Activated naive CD8-positive, alpha-beta T cell treated with anti-CD3 and anti-CD28 coated beads for 36 hours (primary cell): ENCODE measurements at regions not wholly inside any gene's neighbourhood (a gene's known extent, or its start where the extent isn't known, plus 50 kb on each side); places are given as distances from the start of the nearest gene placed in this dataset.

ENCODE experiments used
- DNase-seq: peaks from one replicate; pipeline ENCODE4 v3.0.0; 2021
- H3K27ac Mint-ChIP-seq: one replicate; pipeline ENCODE4 v1.8.0; 2022; ENCODE audit warnings: mild to moderate bottlenecking, moderate library complexity, mixed read lengths
- H3K27me3 Mint-ChIP-seq: one replicate; pipeline ENCODE4 v1.8.0; 2022; ENCODE audit warnings: mild to moderate bottlenecking, mixed read lengths
- H3K36me3 Mint-ChIP-seq: one replicate; pipeline ENCODE4 v1.8.0; 2021; ENCODE audit warnings: mild to moderate bottlenecking, mixed read lengths
- H3K4me1 Mint-ChIP-seq: one replicate; pipeline ENCODE4 v1.8.0; 2021; ENCODE audit warnings: mixed read lengths
- H3K4me3 Mint-ChIP-seq: one replicate; pipeline ENCODE4 v1.8.0; 2022; ENCODE audit warnings: mild to moderate bottlenecking, moderate library complexity, mixed read lengths
- H3K9me3 Mint-ChIP-seq: one replicate; pipeline ENCODE4 v1.8.0; 2022; ENCODE audit warnings: mixed read lengths

- no peak overlapping the region for H3K4me3 Mint-ChIP-seq
- no peaks in the 10 kb centered on the region for H3K4me1 Mint-ChIP-seq
- no peaks in the 10 kb centered on the region for H3K9me3 Mint-ChIP-seq
- no peak overlapping the region for H3K27ac Mint-ChIP-seq
- DNase-seq, result no peak
- peaks cover 4% of the 10 kb centered on the region for H3K27me3 Mint-ChIP-seq
- no peaks in the 10 kb centered on the region for H3K36me3 Mint-ChIP-seq
Observed at GRCh38 chr9:118109542-118109941, 405.3 kb downstream of the TLR4 start.

GRCh38 chr9:118121361-118121760 lies 417.2 kb downstream of the TLR4 start:
- H3K36me3 Mint-ChIP-seq, result no peaks in the 10 kb centered on the region
- no peak overlapping the region for H3K4me3 Mint-ChIP-seq
- no peak overlapping the region for H3K27ac Mint-ChIP-seq
- no peaks in the 10 kb centered on the region for H3K27me3 Mint-ChIP-seq
- peaks cover 2% of the 10 kb centered on the region for H3K9me3 Mint-ChIP-seq
- no peaks in the 10 kb centered on the region for H3K4me1 Mint-ChIP-seq
- DNase-seq, result no peak

- Mint-ChIP-seq H3K36me3 (no peaks in the 10 kb centered on the region), H3K27me3 (no peaks in the 10 kb centered on the region), H3K4me1 (no peaks in the 10 kb centered on the region), H3K27ac (no peak overlapping the region), H3K9me3 (peaks cover 3% of the 10 kb centered on the region), H3K4me3 (no peak overlapping the region)
- no peak for DNase-seq
Observed at GRCh38 chr9:118128313-118128712, 424.1 kb downstream of the TLR4 start.

- DNase-seq, result no peak
- H3K4me3 Mint-ChIP-seq, result no peak overlapping the region
- no peak overlapping the region for H3K27ac Mint-ChIP-seq
- H3K9me3 Mint-ChIP-seq, result peaks cover 3% of the 10 kb centered on the region
- no peaks in the 10 kb centered on the region for H3K36me3 Mint-ChIP-seq
- no peaks in the 10 kb centered on the region for H3K4me1 Mint-ChIP-seq
- no peaks in the 10 kb centered on the region for H3K27me3 Mint-ChIP-seq
Observed at GRCh38 chr9:118129541-118129940, 425.3 kb downstream of the TLR4 start.

- Mint-ChIP-seq H3K9me3 (no peaks in the 10 kb centered on the region), H3K36me3 (no peaks in the 10 kb centered on the region), H3K27ac (no peak overlapping the region), H3K4me3 (no peak overlapping the region), H3K27me3 (no peaks in the 10 kb centered on the region), H3K4me1 (no peaks in the 10 kb centered on the region)
- no peak for DNase-seq
Observed at GRCh38 chr9:118148990-118149389, 444.8 kb downstream of the TLR4 start.

GRCh38 chr9:118156846-118157245 lies 452.6 kb downstream of the TLR4 start:
- no peaks in the 10 kb centered on the region for H3K36me3 Mint-ChIP-seq
- H3K27ac Mint-ChIP-seq, result no peak overlapping the region
- H3K4me1 Mint-ChIP-seq, result no peaks in the 10 kb centered on the region
- H3K27me3 Mint-ChIP-seq, result no peaks in the 10 kb centered on the region
- peaks cover 2% of the 10 kb centered on the region for H3K9me3 Mint-ChIP-seq
- no peak overlapping the region for H3K4me3 Mint-ChIP-seq
- DNase-seq, result no peak

- no peak for DNase-seq
- no peaks in the 10 kb centered on the region for H3K36me3 Mint-ChIP-seq
- H3K27me3 Mint-ChIP-seq, result no peaks in the 10 kb centered on the region
- H3K27ac Mint-ChIP-seq, result no peak overlapping the region
- peaks cover 4% of the 10 kb centered on the region for H3K9me3 Mint-ChIP-seq
- H3K4me1 Mint-ChIP-seq, result no peaks in the 10 kb centered on the region
- no peak overlapping the region for H3K4me3 Mint-ChIP-seq
Observed at GRCh38 chr9:118162716-118163115, 458.5 kb downstream of the TLR4 start.

- DNase-seq, result no peak
- no peaks in the 10 kb centered on the region for H3K4me1 Mint-ChIP-seq
- H3K9me3 Mint-ChIP-seq, result peaks cover 4% of the 10 kb centered on the region
- H3K36me3 Mint-ChIP-seq, result no peaks in the 10 kb centered on the region
- no peak overlapping the region for H3K27ac Mint-ChIP-seq
- H3K27me3 Mint-ChIP-seq, result no peaks in the 10 kb centered on the region
- H3K4me3 Mint-ChIP-seq, result no peak overlapping the region
Observed at GRCh38 chr9:118163751-118164150, 459.5 kb downstream of the TLR4 start.

GRCh38 chr9:118165451-118165850 lies 461.2 kb downstream of the TLR4 start:
- H3K4me1 Mint-ChIP-seq, result no peaks in the 10 kb centered on the region
- H3K4me3 Mint-ChIP-seq, result no peak overlapping the region
- no peaks in the 10 kb centered on the region for H3K36me3 Mint-ChIP-seq
- no peak overlapping the region for H3K27ac Mint-ChIP-seq
- H3K9me3 Mint-ChIP-seq, result peaks cover 1% of the 10 kb centered on the region
- DNase-seq, result no peak
- no peaks in the 10 kb centered on the region for H3K27me3 Mint-ChIP-seq

GRCh38 chr9:118170032-118170955 lies 466.1 kb downstream of the TLR4 start:
- H3K27me3 Mint-ChIP-seq, result no peaks in the 10 kb centered on the region
- peaks cover 1% of the 10 kb centered on the region for H3K9me3 Mint-ChIP-seq
- H3K27ac Mint-ChIP-seq, result no peak overlapping the region
- H3K4me3 Mint-ChIP-seq, result no peak overlapping the region
- H3K4me1 Mint-ChIP-seq, result no peaks in the 10 kb centered on the region
- no peaks in the 10 kb centered on the region for H3K36me3 Mint-ChIP-seq
- no peak for DNase-seq

- no peak overlapping the region for H3K4me3 Mint-ChIP-seq
- no peaks in the 10 kb centered on the region for H3K36me3 Mint-ChIP-seq
- H3K27ac Mint-ChIP-seq, result no peak overlapping the region
- H3K9me3 Mint-ChIP-seq, result no peaks in the 10 kb centered on the region
- no peaks in the 10 kb centered on the region for H3K4me1 Mint-ChIP-seq
- no peaks in the 10 kb centered on the region for H3K27me3 Mint-ChIP-seq
- DNase-seq, result no peak
Observed at GRCh38 chr9:118177241-118177640, 473.0 kb downstream of the TLR4 start.

GRCh38 chr9:118183576-118183975 lies 479.4 kb downstream of the TLR4 start:
- no peak for DNase-seq
- no peaks in the 10 kb centered on the region for H3K9me3 Mint-ChIP-seq
- no peaks in the 10 kb centered on the region for H3K4me1 Mint-ChIP-seq
- H3K36me3 Mint-ChIP-seq, result no peaks in the 10 kb centered on the region
- no peak overlapping the region for H3K27ac Mint-ChIP-seq
- H3K27me3 Mint-ChIP-seq, result peaks cover 4% of the 10 kb centered on the region
- H3K4me3 Mint-ChIP-seq, result no peak overlapping the region

- no peak for DNase-seq
- Mint-ChIP-seq H3K27me3 (peaks cover 4% of the 10 kb centered on the region), H3K4me3 (no peak overlapping the region), H3K9me3 (peaks cover 3% of the 10 kb centered on the region), H3K4me1 (no peaks in the 10 kb centered on the region), H3K36me3 (no peaks in the 10 kb centered on the region), H3K27ac (no peak overlapping the region)
Observed at GRCh38 chr9:118187408-118187807, 483.2 kb downstream of the TLR4 start.

- Mint-ChIP-seq H3K9me3 (peaks cover 6% of the 10 kb centered on the region), H3K4me1 (no peaks in the 10 kb centered on the region), H3K27me3 (no peaks in the 10 kb centered on the region), H3K36me3 (no peaks in the 10 kb centered on the region), H3K27ac (no peak overlapping the region), H3K4me3 (no peak overlapping the region)
- no peak for DNase-seq
Observed at GRCh38 chr9:118189615-118190014, 485.4 kb downstream of the TLR4 start.

GRCh38 chr9:118192807-118193206 lies 488.6 kb downstream of the TLR4 start:
- Mint-ChIP-seq H3K9me3 (peaks cover 7% of the 10 kb centered on the region), H3K27me3 (no peaks in the 10 kb centered on the region), H3K4me3 (no peak overlapping the region), H3K4me1 (no peaks in the 10 kb centered on the region), H3K27ac (no peak overlapping the region), H3K36me3 (no peaks in the 10 kb centered on the region)
- DNase-seq, result no peak

GRCh38 chr9:118209343-118209742 lies 505.1 kb downstream of the TLR4 start:
- Mint-ChIP-seq H3K36me3 (no peaks in the 10 kb centered on the region), H3K9me3 (peaks cover 3% of the 10 kb centered on the region), H3K4me3 (no peak overlapping the region), H3K27me3 (no peaks in the 10 kb centered on the region), H3K4me1 (no peaks in the 10 kb centered on the region), H3K27ac (no peak overlapping the region)
- DNase-seq, result no peak
